ENCODE measurements at regions not wholly inside any gene's neighbourhood (a gene's known extent, or its start where the extent isn't known, plus 50 kb on each side); places are given as distances from the start of the nearest gene placed in this dataset.

DNA sequence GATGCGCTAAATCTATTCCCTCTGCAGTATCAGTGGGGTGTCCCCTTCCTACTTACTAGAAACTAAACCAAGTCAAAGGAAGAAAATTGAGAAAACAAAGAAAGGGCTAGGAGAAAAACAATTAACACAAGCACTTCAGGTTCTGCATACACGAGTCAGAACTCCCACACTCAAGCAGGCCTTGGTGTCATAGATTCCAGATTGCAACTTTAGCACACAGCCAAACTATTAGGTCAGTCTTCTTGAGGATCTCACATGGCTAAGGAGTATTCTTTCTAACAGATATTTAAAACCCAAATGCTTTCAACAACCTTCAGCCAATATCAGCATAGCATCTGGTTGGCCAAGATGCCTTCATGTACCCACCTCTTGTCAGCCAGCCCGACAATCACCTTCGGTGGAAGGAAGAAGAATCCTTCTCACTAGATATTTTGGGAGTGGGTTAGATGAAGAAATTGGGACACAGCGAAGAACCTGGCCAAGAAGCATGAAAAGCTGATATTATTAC lies 340.0 kb downstream of the VPS13C start:
- TF ChIP-seq, protein P1, sequence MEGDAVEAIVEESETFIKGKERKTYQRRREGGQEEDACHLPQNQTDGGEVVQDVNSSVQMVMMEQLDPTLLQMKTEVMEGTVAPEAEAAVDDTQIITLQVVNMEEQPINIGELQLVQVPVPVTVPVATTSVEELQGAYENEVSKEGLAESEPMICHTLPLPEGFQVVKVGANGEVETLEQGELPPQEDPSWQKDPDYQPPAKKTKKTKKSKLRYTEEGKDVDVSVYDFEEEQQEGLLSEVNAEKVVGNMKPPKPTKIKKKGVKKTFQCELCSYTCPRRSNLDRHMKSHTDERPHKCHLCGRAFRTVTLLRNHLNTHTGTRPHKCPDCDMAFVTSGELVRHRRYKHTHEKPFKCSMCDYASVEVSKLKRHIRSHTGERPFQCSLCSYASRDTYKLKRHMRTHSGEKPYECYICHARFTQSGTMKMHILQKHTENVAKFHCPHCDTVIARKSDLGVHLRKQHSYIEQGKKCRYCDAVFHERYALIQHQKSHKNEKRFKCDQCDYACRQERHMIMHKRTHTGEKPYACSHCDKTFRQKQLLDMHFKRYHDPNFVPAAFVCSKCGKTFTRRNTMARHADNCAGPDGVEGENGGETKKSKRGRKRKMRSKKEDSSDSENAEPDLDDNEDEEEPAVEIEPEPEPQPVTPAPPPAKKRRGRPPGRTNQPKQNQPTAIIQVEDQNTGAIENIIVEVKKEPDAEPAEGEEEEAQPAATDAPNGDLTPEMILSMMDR (IDR thresholded peaks at IDR 0.05), result no peak
- TF ChIP-seq POLR2A (IDR thresholded peaks at IDR 0.05), result no peak
